ENCODE measurements at regions not wholly inside any gene's neighbourhood (a gene's known extent, or its start where the extent isn't known, plus 50 kb on each side); places are given as distances from the start of the nearest gene placed in this dataset.

DNA sequence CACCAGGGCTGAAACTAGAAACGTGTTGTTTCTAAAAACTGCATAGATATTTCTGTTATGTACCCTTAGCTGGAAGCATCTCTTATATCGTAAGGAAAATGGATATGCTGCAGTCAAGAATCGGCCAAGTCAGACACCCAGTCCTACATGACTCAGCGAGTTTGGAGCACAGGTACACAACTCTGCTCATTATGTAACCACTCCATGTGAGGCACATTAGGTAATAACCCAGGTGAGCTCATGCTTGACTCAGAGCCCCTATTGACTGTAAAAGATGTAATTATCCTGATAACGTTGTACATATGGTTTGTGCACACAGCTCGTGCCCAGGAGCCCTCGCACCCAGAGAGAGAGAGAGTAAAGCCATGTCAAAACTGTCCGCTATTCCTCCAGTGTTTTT lies 593.7 kb upstream of the ACO1 start:
- TF ChIP-seq, protein P1, sequence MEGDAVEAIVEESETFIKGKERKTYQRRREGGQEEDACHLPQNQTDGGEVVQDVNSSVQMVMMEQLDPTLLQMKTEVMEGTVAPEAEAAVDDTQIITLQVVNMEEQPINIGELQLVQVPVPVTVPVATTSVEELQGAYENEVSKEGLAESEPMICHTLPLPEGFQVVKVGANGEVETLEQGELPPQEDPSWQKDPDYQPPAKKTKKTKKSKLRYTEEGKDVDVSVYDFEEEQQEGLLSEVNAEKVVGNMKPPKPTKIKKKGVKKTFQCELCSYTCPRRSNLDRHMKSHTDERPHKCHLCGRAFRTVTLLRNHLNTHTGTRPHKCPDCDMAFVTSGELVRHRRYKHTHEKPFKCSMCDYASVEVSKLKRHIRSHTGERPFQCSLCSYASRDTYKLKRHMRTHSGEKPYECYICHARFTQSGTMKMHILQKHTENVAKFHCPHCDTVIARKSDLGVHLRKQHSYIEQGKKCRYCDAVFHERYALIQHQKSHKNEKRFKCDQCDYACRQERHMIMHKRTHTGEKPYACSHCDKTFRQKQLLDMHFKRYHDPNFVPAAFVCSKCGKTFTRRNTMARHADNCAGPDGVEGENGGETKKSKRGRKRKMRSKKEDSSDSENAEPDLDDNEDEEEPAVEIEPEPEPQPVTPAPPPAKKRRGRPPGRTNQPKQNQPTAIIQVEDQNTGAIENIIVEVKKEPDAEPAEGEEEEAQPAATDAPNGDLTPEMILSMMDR (IDR thresholded peaks at IDR 0.05), result no peak
- TF ChIP-seq POLR2A (IDR thresholded peaks at IDR 0.05), result no peak

Measured in testis (tissue), 2 donors.